Heart right ventricle (tissue), 16 donors: ENCODE measurements at regions not wholly inside any gene's neighbourhood (a gene's known extent, or its start where the extent isn't known, plus 50 kb on each side); places are given as distances from the start of the nearest gene placed in this dataset.
A peak's percentile ranks its signal among the peaks of the same experiment; 100 is the strongest.

Experiments
- ATAC-seq, 8 donors: fragments of 200-7000 bp; cut with Tn5 transposase; one replicate each; pipeline ENCODE4 v1.9.1; 2020; ENCODE audit warnings: mild to moderate bottlenecking in 8 of 8, moderate library complexity in 8 of 8, moderate number of reproducible peaks in 1 of 8
- DNase-seq, 2 donors: peaks; one replicate each; pipeline ENCODE4 v3.0.0-alpha.2; 2020
- H3K27ac ChIP-seq, 10 donors: fragments of 200-600 bp; sonication (generic) in 2 of 10; one replicate each; pipeline versions ENCODE4 v1.5.0 to v1.8.0; 2020 to 2022; ENCODE audit warnings: mild to moderate bottlenecking in 3 of 10
- H3K27me3 ChIP-seq, 7 donors: fragments of 200-600 bp; one replicate each; pipeline ENCODE4 v1.8.0; 2021 to 2022; ENCODE audit warnings: mild to moderate bottlenecking in 2 of 7
- H3K36me3 ChIP-seq, 9 donors: fragments of 200-600 bp; sonication (generic) in 1 of 9; one replicate each; pipeline versions ENCODE4 v1.5.0 to v1.8.0; 2020 to 2022; ENCODE audit warnings: mild to moderate bottlenecking in 2 of 9
- H3K4me1 ChIP-seq, 9 donors: fragments of 200-600 bp; sonication (generic) in 1 of 9; one replicate each; pipeline versions ENCODE4 v1.5.0 to v1.8.0; 2020 to 2022; ENCODE audit warnings: mild to moderate bottlenecking in 4 of 9
- H3K4me3 ChIP-seq, 10 donors: fragments of 200-600 bp; sonication (generic) in 2 of 10; one replicate each; pipeline versions ENCODE4 v1.5.0 to v1.8.0; 2020 to 2022; ENCODE audit warnings: mild to moderate bottlenecking in 7 of 10, moderate library complexity in 2 of 10
- H3K9me3 ChIP-seq, 11 donors: fragments of 200-600 bp in 10 of 11; sonication (generic) in 2 of 11; one replicate each; pipeline versions ENCODE4 v1.5.0 to v1.8.0; 2013 to 2022; ENCODE audit warnings: mild to moderate bottlenecking in 2 of 11, control low read depth in 1 of 11, moderate library complexity in 1 of 11
- CTCF ChIP-seq, 9 donors: fragments of 200-600 bp; sonication (generic) in 2 of 9; IDR thresholded peaks; one replicate each; pipeline versions ENCODE4 v1.5.0 to v1.8.0; 2021 to 2022; ENCODE audit warnings: antibody characterized with exemption in 9 of 9, mild to moderate bottlenecking in 5 of 9, moderate library complexity in 1 of 9
- WGBS, 2 donors: extraction: QIAGEN DNeasy Blood & Tissue Kit; methylation state at CpG; one replicate each; pipeline ENCODE4 v1.1.7; 2013; ENCODE audit warnings: inconsistent platforms in 1 of 2; 5-methylcytosine and 5-hydroxymethylcytosine counted together
- intact Hi-C, 10 donors: fragments of 100-400 bp; cut with DNase I; formaldehyde crosslinking; loops; one replicate each; pipeline versions ENCODE4 v1.11.1 to v1.14.2; 2022
- donor health status: Arrhythmogenic right ventricular cardiomyopathy.
- donor health status: ischemic (EF 13 %, LVEDD 7.1; RV severe dilation, severe dysfunction).
- donor health status: healthy with polysubstance abuse.
- donor health status: DM: no; HTN: yes; CAD: no.
- donor health status: DM: no; HTN: no; CAD: no.
- donor health status: ischemic (EF 25% LVEDD 6.9; RV normal size, moderate dysfunction).
- donor health status: ischemic (EF 25% LVEDD 5.7; RV mildly dilated, moderate dysfunction).
- donor health status: healthy.
- donor health status: DM: yes; HTN: yes; CAD: no.
- donor health status: Ischemic cardiomyopathy.
- donor health status: ischemic (EF 35%, LVEDD 5.7; RV mildly dilated, moderate dysfunction).
- donor health status: nonischemic (EF 11% LVEDD 7.7; RV severe dilation, severe dysfunction).
- donor health status: DM: yes; HTN: yes; CAD: no.
- donor health status: PGD.
- donor health status: ischemic (EF 29% LVEDD 5.4; RV normal size, mild dysfunction).
- donor health status: nonischemic (EF 23%, LVEDD 6.1; RV moderate dilation, normal function).

GRCh38 chr9:13963005-13963653 lies 350.8 kb downstream of the NFIB start:
- H3K4me1 ChIP-seq, result peaks cover 0 to 20% (median 6%) of the 10 kb centered on the region in 9 donors
- H3K27me3 ChIP-seq, result no peaks in the 10 kb centered on the region
- H3K27ac ChIP-seq, result no peak overlapping the region
- no peaks in the 10 kb centered on the region for H3K9me3 ChIP-seq
- DNase-seq, result no peak
- H3K36me3 ChIP-seq, result no peaks in the 10 kb centered on the region
- intact Hi-C loops, result no loop called here
- no peak for ATAC-seq
- WGBS, 2 donors, result 74 to 87% methylated on average over 3 of the region's 3 CpGs
- no peak for TF ChIP-seq CTCF (IDR thresholded peaks at IDR 0.05)
- no peak overlapping the region for H3K4me3 ChIP-seq

- TF ChIP-seq CTCF (IDR thresholded peaks at IDR 0.05), result no peak
- no peaks in the 10 kb centered on the region for H3K9me3 ChIP-seq
- no peaks in the 10 kb centered on the region for H3K36me3 ChIP-seq
- no peaks in the 10 kb centered on the region for H3K27me3 ChIP-seq
- no peak overlapping the region for H3K4me3 ChIP-seq
- ATAC-seq (peak in 6 of 8 donors; percentile 38 to 68 (median 61)), DNase-seq (no peak)
- peaks cover 0 to 26% (median 7%) of the 10 kb centered on the region in 9 donors for H3K4me1 ChIP-seq
- 60 to 68% methylated on average over 6 of the region's 6 CpGs for WGBS, 2 donors
- intact Hi-C loops, result no loop called here
- H3K27ac ChIP-seq, result peak overlapping the region in 1 of 10 donors; percentile 30
Measured at GRCh38 chr9:13962006-13962405, 351.9 kb downstream of the NFIB start.

- TF ChIP-seq CTCF (IDR thresholded peaks at IDR 0.05), result no peak
- H3K4me1 ChIP-seq, result peaks cover 0 to 31% (median 10%) of the 10 kb centered on the region in 9 donors
- 63 to 73% methylated on average over 11 of the region's 11 CpGs for WGBS, 2 donors
- H3K27me3 ChIP-seq, result no peaks in the 10 kb centered on the region
- H3K9me3 ChIP-seq, result no peaks in the 10 kb centered on the region
- DNase-seq (no peak), ATAC-seq (peak in 5 of 8 donors; percentile 14 to 43 (median 41))
- no peaks in the 10 kb centered on the region for H3K36me3 ChIP-seq
- no peak overlapping the region for H3K27ac ChIP-seq
- intact Hi-C loops, result no loop called here
- H3K4me3 ChIP-seq, result no peak overlapping the region
Measured at GRCh38 chr9:13960011-13960765, 353.8 kb downstream of the NFIB start.

GRCh38 chr9:13958672-13959071 lies 355.3 kb downstream of the NFIB start:
- 94 to 95% methylated on average over 1 of the region's 1 CpG for WGBS, 2 donors
- no peak for TF ChIP-seq CTCF (IDR thresholded peaks at IDR 0.05)
- ATAC-seq (no peak), DNase-seq (no peak)
- Histone ChIP-seq H3K27ac (no peak overlapping the region), H3K27me3 (no peaks in the 10 kb centered on the region), H3K4me3 (no peak overlapping the region), H3K4me1 (peaks cover 0 to 31% (median 10%) of the 10 kb centered on the region in 9 donors), H3K9me3 (no peaks in the 10 kb centered on the region), H3K36me3 (no peaks in the 10 kb centered on the region)
- intact Hi-C loops, result no loop called here
